Spinal cord (tissue), 9 donors: ENCODE measurements at regions not wholly inside any gene's neighbourhood (a gene's known extent, or its start where the extent isn't known, plus 50 kb on each side); places are given as distances from the start of the nearest gene placed in this dataset.

Experiments used
- DNase-seq, 6 donors: peaks; one replicate each; pipeline versions ENCODE4 v3.0.0 to v3.0.0-alpha.2; 2013 to 2015; ENCODE audit warnings: low spot score in 6 of 6, low read depth in 4 of 6
- H3K27ac ChIP-seq: one replicate; pipeline ENCODE4 v1.5.1; 2013; ENCODE audit warnings: low read depth, low read length, control low read depth
- H3K27me3 ChIP-seq: one replicate; pipeline ENCODE4 v1.6.1; 2013; ENCODE audit warnings: low read length; ENCODE audit not compliant: control insufficient read depth, insufficient read depth
- H3K36me3 ChIP-seq: one replicate; pipeline ENCODE4 v1.6.1; 2013; ENCODE audit warnings: low read length; ENCODE audit not compliant: control insufficient read depth, insufficient read depth
- H3K4me1 ChIP-seq: one replicate; pipeline ENCODE4 v1.6.1; 2013; ENCODE audit warnings: low read length; ENCODE audit not compliant: control insufficient read depth, insufficient read depth
- H3K4me3 ChIP-seq: one replicate; pipeline ENCODE4 v1.5.1; 2013; ENCODE audit warnings: low read depth, low read length, control low read depth
- H3K9me3 ChIP-seq: one replicate; pipeline ENCODE4 v1.6.1; 2013; ENCODE audit warnings: low read length; ENCODE audit not compliant: control insufficient read depth, insufficient read depth
- WGBS: methylation state at CpG from one replicate; pipeline ENCODE4 v1.1.5; 2013; ENCODE audit warnings: missing lambda C conversion rate; ENCODE audit not compliant: insufficient coverage; 5-methylcytosine and 5-hydroxymethylcytosine counted together
- donor health status: healthy.

GRCh38 chr4:59869559-59869958 lies 1330.6 kb upstream of the ADGRL3 start:
- H3K4me3 ChIP-seq, result no peak overlapping the region
- no peaks in the 10 kb centered on the region for H3K9me3 ChIP-seq
- DNase-seq, result no peak
- no peaks in the 10 kb centered on the region for H3K4me1 ChIP-seq
- H3K36me3 ChIP-seq, result no peaks in the 10 kb centered on the region
- no peaks in the 10 kb centered on the region for H3K27me3 ChIP-seq
- no peak overlapping the region for H3K27ac ChIP-seq
- WGBS, result no CpG with 5 or more reads among the region's 3 CpGs

- Histone ChIP-seq H3K27ac (no peak overlapping the region), H3K4me1 (no peaks in the 10 kb centered on the region), H3K36me3 (no peaks in the 10 kb centered on the region), H3K4me3 (no peak overlapping the region), H3K9me3 (peaks cover 1% of the 10 kb centered on the region), H3K27me3 (no peaks in the 10 kb centered on the region)
- no peak for DNase-seq
Observed at GRCh38 chr4:59881632-59882031, 1318.5 kb upstream of the ADGRL3 start.

GRCh38 chr4:59904331-59904730 lies 1295.8 kb upstream of the ADGRL3 start:
- no peak overlapping the region for H3K27ac ChIP-seq
- no peak for DNase-seq
- H3K9me3 ChIP-seq, result no peaks in the 10 kb centered on the region
- H3K36me3 ChIP-seq, result no peaks in the 10 kb centered on the region
- no peaks in the 10 kb centered on the region for H3K4me1 ChIP-seq
- no peaks in the 10 kb centered on the region for H3K27me3 ChIP-seq
- WGBS, result no CpG with 5 or more reads among the region's 3 CpGs
- H3K4me3 ChIP-seq, result no peak overlapping the region

GRCh38 chr4:59920416-59920815 lies 1279.7 kb upstream of the ADGRL3 start:
- Histone ChIP-seq H3K4me3 (peak overlapping the region; percentile 10), H3K9me3 (no peaks in the 10 kb centered on the region), H3K4me1 (no peaks in the 10 kb centered on the region), H3K27ac (peak overlapping the region; percentile 42), H3K27me3 (no peaks in the 10 kb centered on the region), H3K36me3 (no peaks in the 10 kb centered on the region)
- 0% methylated on average over 1 of the region's 3 CpGs for WGBS
- DNase-seq, result peak in 5 of 6 donors; percentile 11 to 77 (median 20)

GRCh38 chr4:59925290-59925689 lies 1274.8 kb upstream of the ADGRL3 start:
- Histone ChIP-seq H3K27ac (no peak overlapping the region), H3K9me3 (no peaks in the 10 kb centered on the region), H3K27me3 (no peaks in the 10 kb centered on the region), H3K36me3 (no peaks in the 10 kb centered on the region), H3K4me1 (no peaks in the 10 kb centered on the region), H3K4me3 (no peak overlapping the region)
- 80% methylated on average over 1 of the region's 1 CpG for whole genome bisulfite sequencing
- no peak for DNase-seq

- Histone ChIP-seq H3K27ac (no peak overlapping the region), H3K4me1 (no peaks in the 10 kb centered on the region), H3K27me3 (no peaks in the 10 kb centered on the region), H3K36me3 (no peaks in the 10 kb centered on the region), H3K9me3 (no peaks in the 10 kb centered on the region), H3K4me3 (no peak overlapping the region)
- DNase-seq, result peak in 1 of 6 donors; percentile 40
- 100% methylated on average over 1 of the region's 3 CpGs for WGBS
Observed at GRCh38 chr4:59936566-59936965, 1263.6 kb upstream of the ADGRL3 start.

GRCh38 chr4:59938166-59938565 lies 1262.0 kb upstream of the ADGRL3 start:
- WGBS, result no CpG with 5 or more reads among the region's 1 CpG
- Histone ChIP-seq H3K27ac (no peak overlapping the region), H3K4me3 (no peak overlapping the region), H3K27me3 (no peaks in the 10 kb centered on the region), H3K9me3 (no peaks in the 10 kb centered on the region), H3K36me3 (no peaks in the 10 kb centered on the region), H3K4me1 (no peaks in the 10 kb centered on the region)
- no peak for DNase-seq

- Histone ChIP-seq H3K36me3 (no peaks in the 10 kb centered on the region), H3K27me3 (no peaks in the 10 kb centered on the region), H3K9me3 (no peaks in the 10 kb centered on the region), H3K4me1 (no peaks in the 10 kb centered on the region), H3K4me3 (no peak overlapping the region), H3K27ac (no peak overlapping the region)
- peak in 1 of 6 donors; percentile 13 for DNase-seq
- no CpG with 5 or more reads among the region's 2 CpGs for WGBS
Observed at GRCh38 chr4:59945277-59945676, 1254.8 kb upstream of the ADGRL3 start.

GRCh38 chr4:59945716-59946115 lies 1254.4 kb upstream of the ADGRL3 start:
- H3K27me3 ChIP-seq, result no peaks in the 10 kb centered on the region
- no peaks in the 10 kb centered on the region for H3K9me3 ChIP-seq
- no peaks in the 10 kb centered on the region for H3K36me3 ChIP-seq
- H3K4me1 ChIP-seq, result no peaks in the 10 kb centered on the region
- no peak overlapping the region for H3K27ac ChIP-seq
- H3K4me3 ChIP-seq, result no peak overlapping the region
- no peak for DNase-seq
- no CpG with 5 or more reads among the region's 1 CpG for WGBS

- no peaks in the 10 kb centered on the region for H3K9me3 ChIP-seq
- H3K27me3 ChIP-seq, result no peaks in the 10 kb centered on the region
- H3K27ac ChIP-seq, result no peak overlapping the region
- no peaks in the 10 kb centered on the region for H3K36me3 ChIP-seq
- H3K4me1 ChIP-seq, result no peaks in the 10 kb centered on the region
- no peak overlapping the region for H3K4me3 ChIP-seq
- DNase-seq, result no peak
- no CpG with 5 or more reads among the region's 1 CpG for WGBS
Observed at GRCh38 chr4:59956366-59956765, 1243.8 kb upstream of the ADGRL3 start.
